Trophoblast cell (in vitro differentiated cells and primary cell): ENCODE measurements at regions not wholly inside any gene's neighbourhood (a gene's known extent, or its start where the extent isn't known, plus 50 kb on each side); places are given as distances from the start of the nearest gene placed in this dataset.

Source experiments
- DNase-seq, 2 donors: peaks; one replicate each; pipeline ENCODE4 v3.0.0-alpha.2; 2016
- H2AFZ ChIP-seq: 2 replicates; pipeline ENCODE4 v1.6.1; 2013; ENCODE audit warnings: low read length, moderate library complexity, mild to moderate bottlenecking; ENCODE audit not compliant: insufficient read depth, poor library complexity
- H2AK5ac ChIP-seq: 2 replicates; pipeline ENCODE4 v1.6.1; 2013; ENCODE audit warnings: mild to moderate bottlenecking, low read length
- H2BK120ac ChIP-seq: 2 replicates; pipeline ENCODE4 v1.6.1; 2013; ENCODE audit warnings: low read length, mild to moderate bottlenecking, moderate library complexity; ENCODE audit not compliant: insufficient read depth, poor library complexity
- H2BK12ac ChIP-seq: 2 replicates; pipeline ENCODE4 v1.6.1; 2013; ENCODE audit warnings: mild to moderate bottlenecking, low read length, moderate library complexity
- H2BK5ac ChIP-seq: 2 replicates; pipeline ENCODE4 v1.6.1; 2013; ENCODE audit warnings: low read length, low read depth, moderate library complexity, mild to moderate bottlenecking; ENCODE audit not compliant: poor library complexity
- H3K14ac ChIP-seq: 2 replicates; pipeline ENCODE4 v1.6.1; 2013; ENCODE audit warnings: mild to moderate bottlenecking, low read length
- H3K18ac ChIP-seq: 2 replicates; pipeline ENCODE4 v1.6.1; 2013; ENCODE audit warnings: mild to moderate bottlenecking, low read length
- H3K23ac ChIP-seq: 2 replicates; pipeline ENCODE4 v1.6.1; 2013; ENCODE audit warnings: low read length
- H3K27ac ChIP-seq: 2 replicates; pipeline ENCODE4 v1.5.1; 2013; ENCODE audit warnings: low read depth, mild to moderate bottlenecking, inconsistent platforms, low read length, moderate library complexity
- H3K27me3 ChIP-seq: 2 replicates; pipeline ENCODE4 v1.6.1; 2013; ENCODE audit warnings: inconsistent platforms, mild to moderate bottlenecking, low read length, moderate library complexity; ENCODE audit not compliant: insufficient read depth
- H3K36me3 ChIP-seq, 2 experiments: 1 replicate in 1 of 2; 2 replicates in 1 of 2; pipeline ENCODE4 v1.6.1; 2013; ENCODE audit warnings: low read length in 2 of 2, mild to moderate bottlenecking in 2 of 2, moderate library complexity in 1 of 2; ENCODE audit not compliant: insufficient read depth in 2 of 2, control insufficient read depth in 1 of 2
- H3K4ac ChIP-seq: 2 replicates; pipeline ENCODE4 v1.6.1; 2013; ENCODE audit warnings: low read depth, mild to moderate bottlenecking, low read length, moderate library complexity
- H3K4me1 ChIP-seq, 2 experiments: 1 replicate in 1 of 2; 2 replicates in 1 of 2; pipeline ENCODE4 v1.6.1; 2013; ENCODE audit warnings: low read length in 2 of 2, mild to moderate bottlenecking in 2 of 2, moderate library complexity in 1 of 2; ENCODE audit not compliant: insufficient read depth in 2 of 2, control insufficient read depth in 1 of 2
- H3K4me2 ChIP-seq: 2 replicates; pipeline ENCODE4 v1.6.1; 2013; ENCODE audit warnings: inconsistent platforms, mild to moderate bottlenecking, low read length, moderate library complexity
- H3K4me3 ChIP-seq: 2 replicates; pipeline ENCODE4 v1.5.1; 2013; ENCODE audit warnings: mild to moderate bottlenecking, low read depth, low read length, inconsistent platforms
- H3K79me1 ChIP-seq: one replicate; pipeline ENCODE4 v1.6.1; 2013; ENCODE audit warnings: low read length
- H3K79me2 ChIP-seq: 2 replicates; pipeline ENCODE4 v1.6.1; 2013; ENCODE audit warnings: low read length, mild to moderate bottlenecking; ENCODE audit not compliant: control insufficient read depth, insufficient read depth, poor library complexity
- H3K9ac ChIP-seq: 2 replicates; pipeline ENCODE4 v1.6.1; 2013; ENCODE audit warnings: mild to moderate bottlenecking, low read length
- H3K9me3 ChIP-seq: 2 replicates; pipeline ENCODE4 v1.6.1; 2013; ENCODE audit warnings: low read depth, mild to moderate bottlenecking, control low read depth, inconsistent platforms, low read length; ENCODE audit not compliant: insufficient read depth
- H4K12ac ChIP-seq: 2 replicates; pipeline ENCODE4 v1.6.1; 2013; ENCODE audit warnings: low read depth, mild to moderate bottlenecking, low read length, moderate library complexity
- H4K8ac ChIP-seq: 2 replicates; pipeline ENCODE4 v1.6.1; 2013; ENCODE audit warnings: low read depth, mild to moderate bottlenecking, low read length, moderate library complexity
- H4K91ac ChIP-seq: one replicate; pipeline ENCODE4 v1.6.1; 2013; ENCODE audit warnings: low read depth, mild to moderate bottlenecking, low read length, moderate library complexity
- WGBS: extraction: QIAGEN DNeasy Blood & Tissue Kit; methylation state at CpG from one replicate; pipeline ENCODE4 v1.1.7; 2013; ENCODE audit warnings: missing lambda C conversion rate; ENCODE audit not compliant: insufficient read length, insufficient coverage; ENCODE audit errors: extremely low coverage; 5-methylcytosine and 5-hydroxymethylcytosine counted together

DNA sequence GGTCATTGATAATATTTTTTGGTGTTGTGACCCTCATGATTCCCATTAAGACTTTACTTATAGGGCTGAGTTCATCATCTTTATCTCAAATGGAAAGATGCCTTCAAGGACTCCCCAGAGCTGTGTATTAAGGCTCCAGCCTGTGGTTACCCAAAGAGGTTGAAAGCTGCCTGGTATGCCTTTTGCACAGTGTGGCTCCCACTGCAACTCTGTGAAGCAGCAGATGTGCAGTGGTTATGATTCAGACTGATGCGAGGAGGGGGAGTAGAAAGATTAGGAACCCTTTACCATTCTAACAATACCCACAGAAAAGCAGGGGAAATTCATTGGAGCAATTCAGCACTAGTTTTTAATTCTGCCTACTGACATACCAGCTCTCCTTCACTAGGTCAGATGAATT, 560.0 kb downstream of the INSC start:
- Histone ChIP-seq H3K9ac (no peak overlapping the region), H3K4me2 (no peak overlapping the region), H3K4me3 (no peak overlapping the region), H2AFZ (no peak overlapping the region), H3K23ac (no peak overlapping the region), H2AK5ac (no peak overlapping the region), H4K91ac (no peak overlapping the region), H3K36me3 (no peaks in the 10 kb centered on the region), H2BK5ac (no peak overlapping the region), H3K9me3 (no peaks in the 10 kb centered on the region), H3K14ac (no peak overlapping the region), H2BK120ac (no peak overlapping the region), H3K79me1 (no peaks in the 10 kb centered on the region), H4K8ac (no peak overlapping the region), H2BK12ac (no peak overlapping the region), H3K4ac (no peak overlapping the region), H3K27me3 (no peaks in the 10 kb centered on the region), H3K27ac (no peak overlapping the region), H4K12ac (no peak overlapping the region), H3K4me1 (peaks cover 2 to 3% of the 10 kb centered on the region in 2 experiments), H3K79me2 (no peaks in the 10 kb centered on the region), H3K18ac (no peak overlapping the region)
- no CpG with 5 or more reads among the region's 1 CpG for WGBS
- no peak for DNase-seq

- no peak overlapping the region for H3K4ac ChIP-seq
- no peak overlapping the region for H2BK12ac ChIP-seq
- no peak overlapping the region for H2AFZ ChIP-seq
- H3K9ac ChIP-seq = no peak overlapping the region
- H3K14ac ChIP-seq = no peak overlapping the region
- no peaks in the 10 kb centered on the region for H3K79me1 ChIP-seq
- H4K91ac ChIP-seq = no peak overlapping the region
- peaks cover under 1 to 2% of the 10 kb centered on the region in 2 experiments for H3K4me1 ChIP-seq
- no peak overlapping the region for H2BK5ac ChIP-seq
- no CpG with 5 or more reads among the region's 1 CpG for WGBS
- H3K23ac ChIP-seq = no peak overlapping the region
- no peaks in the 10 kb centered on the region for H3K27me3 ChIP-seq
- no peak for DNase-seq
- no peak overlapping the region for H3K18ac ChIP-seq
- no peak overlapping the region for H3K4me3 ChIP-seq
- H4K12ac ChIP-seq = no peak overlapping the region
- H3K4me2 ChIP-seq = no peak overlapping the region
- no peaks in the 10 kb centered on the region for H3K79me2 ChIP-seq
- no peak overlapping the region for H4K8ac ChIP-seq
- H2BK120ac ChIP-seq = no peak overlapping the region
- no peak overlapping the region for H3K27ac ChIP-seq
- H3K36me3 ChIP-seq = no peaks in the 10 kb centered on the region
- H3K9me3 ChIP-seq = no peaks in the 10 kb centered on the region
- no peak overlapping the region for H2AK5ac ChIP-seq
Measured at GRCh38 chr11:15675683-15676082, 561.0 kb downstream of the INSC start.

DNA sequence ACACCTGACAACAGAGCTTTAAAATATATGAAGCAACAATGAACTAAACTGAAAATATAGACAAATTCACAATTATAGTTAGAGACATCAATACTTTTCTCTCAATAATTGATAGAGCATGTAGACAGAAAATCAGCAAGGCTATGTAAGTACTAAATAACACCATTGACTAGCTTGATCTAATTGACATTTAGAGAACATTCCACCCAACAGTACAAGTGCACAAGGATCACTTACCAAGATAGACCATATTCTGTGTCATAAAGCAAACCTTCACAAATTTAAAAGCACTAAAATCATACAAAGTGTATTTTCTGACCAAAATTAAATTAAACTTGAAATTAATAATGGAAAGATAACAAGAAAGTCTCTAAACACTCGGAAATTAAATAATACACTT, 562.5 kb downstream of the INSC start:
- no peaks in the 10 kb centered on the region for H3K9me3 ChIP-seq
- no peak overlapping the region for H2BK5ac ChIP-seq
- no peak overlapping the region for H3K27ac ChIP-seq
- no peaks in the 10 kb centered on the region for H3K27me3 ChIP-seq
- H3K23ac ChIP-seq = no peak overlapping the region
- no peak overlapping the region for H3K4me2 ChIP-seq
- H2BK12ac ChIP-seq = no peak overlapping the region
- no peak overlapping the region for H3K9ac ChIP-seq
- no peak overlapping the region for H2BK120ac ChIP-seq
- no peaks in the 10 kb centered on the region for H3K4me1 ChIP-seq
- no peak overlapping the region for H4K12ac ChIP-seq
- no peak overlapping the region for H2AFZ ChIP-seq
- H3K4me3 ChIP-seq = no peak overlapping the region
- no peaks in the 10 kb centered on the region for H3K36me3 ChIP-seq
- no CpG with 5 or more reads among the region's 1 CpG for WGBS
- no peak overlapping the region for H3K14ac ChIP-seq
- H3K79me1 ChIP-seq = no peaks in the 10 kb centered on the region
- H3K4ac ChIP-seq = no peak overlapping the region
- H4K8ac ChIP-seq = no peak overlapping the region
- no peak overlapping the region for H2AK5ac ChIP-seq
- no peak overlapping the region for H3K18ac ChIP-seq
- no peak for DNase-seq
- H4K91ac ChIP-seq = no peak overlapping the region
- H3K79me2 ChIP-seq = no peaks in the 10 kb centered on the region

GRCh38 chr11:15683528-15683927, 568.8 kb downstream of the INSC start:
- H3K4me2 ChIP-seq = no peak overlapping the region
- no peak overlapping the region for H2BK12ac ChIP-seq
- H3K9me3 ChIP-seq = peaks cover 2% of the 10 kb centered on the region
- H3K4me1 ChIP-seq = no peaks in the 10 kb centered on the region
- H3K79me2 ChIP-seq = no peaks in the 10 kb centered on the region
- H3K27me3 ChIP-seq = no peaks in the 10 kb centered on the region
- H4K12ac ChIP-seq = no peak overlapping the region
- H4K8ac ChIP-seq = no peak overlapping the region
- no peak overlapping the region for H3K27ac ChIP-seq
- DNase-seq = no peak
- no peak overlapping the region for H3K4ac ChIP-seq
- no peak overlapping the region for H4K91ac ChIP-seq
- H3K14ac ChIP-seq = no peak overlapping the region
- H3K23ac ChIP-seq = no peak overlapping the region
- no peaks in the 10 kb centered on the region for H3K79me1 ChIP-seq
- H3K36me3 ChIP-seq = no peaks in the 10 kb centered on the region
- H3K18ac ChIP-seq = no peak overlapping the region
- H2BK120ac ChIP-seq = no peak overlapping the region
- no peak overlapping the region for H3K4me3 ChIP-seq
- no peak overlapping the region for H2AK5ac ChIP-seq
- H3K9ac ChIP-seq = no peak overlapping the region
- no peak overlapping the region for H2BK5ac ChIP-seq
- no peak overlapping the region for H2AFZ ChIP-seq
